H1 (cell line): ENCODE measurements at regions not wholly inside any gene's neighbourhood (a gene's known extent, or its start where the extent isn't known, plus 50 kb on each side); places are given as distances from the start of the nearest gene placed in this dataset.

Experiments used
- RXRA ChIP-seq: IDR thresholded peaks from 2 replicates; pipeline ENCODE4 v1.6.1; 2011; ENCODE audit warnings: low read depth, mild to moderate bottlenecking, low read length, moderate library complexity; ENCODE audit not compliant: insufficient read depth
- SIN3A ChIP-seq, 2 experiments: IDR thresholded peaks in 1 of 2; conservative IDR thresholded peaks in 1 of 2; 2 replicates each; pipeline ENCODE4 v1.6.1; 2011 to 2012; ENCODE audit warnings: low read length in 2 of 2, improper control_type of control experiment in 1 of 2, low read depth in 1 of 2, mild to moderate bottlenecking in 1 of 2
- TAF7 ChIP-seq: optimal IDR thresholded peaks from 2 replicates; pipeline ENCODE3; 2011; ENCODE audit warnings: low read depth, mild to moderate bottlenecking, inconsistent platforms, low read length, moderate library complexity, borderline replicate concordance
- TEAD4 ChIP-seq: IDR thresholded peaks from 2 replicates; pipeline ENCODE4 v1.6.1; 2012; ENCODE audit warnings: low read depth, low read length, inconsistent platforms, mixed read lengths

- TF ChIP-seq TAF7 (no peak), SIN3A (conservative IDR thresholded peaks at IDR 0.05 in 1 of 2, IDR thresholded peaks at IDR 0.05 in 1 of 2; ENCODE audit: low read depth in 1 of 2, low read length in 2 of 2) (no peak), TEAD4 (no peak), RXRA (no peak)
Observed at GRCh38 chr16:17638134-17638533, 167.4 kb upstream of the XYLT1 start (continued).
